ENCODE measurements at regions not wholly inside any gene's neighbourhood (a gene's known extent, or its start where the extent isn't known, plus 50 kb on each side); places are given as distances from the start of the nearest gene placed in this dataset.

- TF ChIP-seq, protein P1, sequence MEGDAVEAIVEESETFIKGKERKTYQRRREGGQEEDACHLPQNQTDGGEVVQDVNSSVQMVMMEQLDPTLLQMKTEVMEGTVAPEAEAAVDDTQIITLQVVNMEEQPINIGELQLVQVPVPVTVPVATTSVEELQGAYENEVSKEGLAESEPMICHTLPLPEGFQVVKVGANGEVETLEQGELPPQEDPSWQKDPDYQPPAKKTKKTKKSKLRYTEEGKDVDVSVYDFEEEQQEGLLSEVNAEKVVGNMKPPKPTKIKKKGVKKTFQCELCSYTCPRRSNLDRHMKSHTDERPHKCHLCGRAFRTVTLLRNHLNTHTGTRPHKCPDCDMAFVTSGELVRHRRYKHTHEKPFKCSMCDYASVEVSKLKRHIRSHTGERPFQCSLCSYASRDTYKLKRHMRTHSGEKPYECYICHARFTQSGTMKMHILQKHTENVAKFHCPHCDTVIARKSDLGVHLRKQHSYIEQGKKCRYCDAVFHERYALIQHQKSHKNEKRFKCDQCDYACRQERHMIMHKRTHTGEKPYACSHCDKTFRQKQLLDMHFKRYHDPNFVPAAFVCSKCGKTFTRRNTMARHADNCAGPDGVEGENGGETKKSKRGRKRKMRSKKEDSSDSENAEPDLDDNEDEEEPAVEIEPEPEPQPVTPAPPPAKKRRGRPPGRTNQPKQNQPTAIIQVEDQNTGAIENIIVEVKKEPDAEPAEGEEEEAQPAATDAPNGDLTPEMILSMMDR (IDR thresholded peaks at IDR 0.05): no peak
- TF ChIP-seq POLR2A (IDR thresholded peaks at IDR 0.05): no peak
Measured at GRCh38 chr11:104672897-104673296, 225.4 kb downstream of the CASP12 start.
